Dendritic cell treated with granulocyte-macrophage colony-stimulating factor and Interleukin-4, amounts not matched to agents 40 ng/mL and 50 ng/mL, for 4 days (primary cell): ENCODE measurements at regions not wholly inside any gene's neighbourhood (a gene's known extent, or its start where the extent isn't known, plus 50 kb on each side); places are given as distances from the start of the nearest gene placed in this dataset.
"Not testable (repeated sequence)": the region's sequence is repeated elsewhere in the genome, so short reads cannot be mapped to it uniquely, and the experiment has no call there.

Experiments
- H3K27ac Mint-ChIP-seq: one replicate; pipeline ENCODE4 v1.8.0; 2022; ENCODE audit warnings: mild to moderate bottlenecking, mixed read lengths
- H3K27me3 Mint-ChIP-seq: one replicate; pipeline ENCODE4 v1.8.0; 2022; ENCODE audit warnings: mild to moderate bottlenecking, mixed read lengths
- H3K36me3 Mint-ChIP-seq: one replicate; pipeline ENCODE4 v1.8.0; 2022; ENCODE audit warnings: low read depth, mixed read lengths
- H3K4me1 Mint-ChIP-seq: one replicate; pipeline ENCODE4 v1.8.0; 2022; ENCODE audit warnings: low read depth, mixed read lengths
- H3K4me3 Mint-ChIP-seq: one replicate; pipeline ENCODE4 v1.8.0; 2022; ENCODE audit warnings: mild to moderate bottlenecking, moderate library complexity, mixed read lengths
- H3K9me3 Mint-ChIP-seq: one replicate; pipeline ENCODE4 v1.8.0; 2022; ENCODE audit warnings: mixed read lengths
- intact Hi-C: fragments of 100-400 bp; cut with micrococcal nuclease; formaldehyde crosslinking; loops from one replicate; pipeline ENCODE4 v1.15.0; 2022

DNA sequence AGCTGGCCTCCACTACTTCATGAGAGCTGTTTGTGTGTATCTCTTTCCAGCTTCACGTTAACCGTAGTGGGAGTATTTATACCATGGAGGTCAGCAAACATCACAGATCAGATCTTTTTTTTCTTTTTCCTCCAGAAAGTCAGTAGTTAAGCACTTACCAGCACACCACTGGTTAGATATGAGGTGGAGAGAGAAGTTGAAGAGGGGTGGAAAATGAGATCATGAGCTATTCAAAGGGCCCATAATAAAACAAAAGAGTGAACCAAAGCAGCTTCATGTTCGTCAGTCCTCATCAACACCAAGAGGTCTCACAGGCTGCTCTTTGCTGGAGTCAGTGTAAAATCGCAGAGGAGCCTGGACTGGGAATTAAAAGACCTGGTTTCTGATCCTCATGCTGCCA lies 125.1 kb upstream of the SGK1 start:
- H3K4me3 Mint-ChIP-seq: no peak overlapping the region
- H3K27ac Mint-ChIP-seq: no peak overlapping the region
- intact Hi-C loops: no loop called here
- H3K27me3 Mint-ChIP-seq: no peaks in the 10 kb centered on the region
- no peaks in the 10 kb centered on the region for H3K9me3 Mint-ChIP-seq
- peaks cover 25% of the 10 kb centered on the region for H3K4me1 Mint-ChIP-seq
- no peaks in the 10 kb centered on the region for H3K36me3 Mint-ChIP-seq

DNA sequence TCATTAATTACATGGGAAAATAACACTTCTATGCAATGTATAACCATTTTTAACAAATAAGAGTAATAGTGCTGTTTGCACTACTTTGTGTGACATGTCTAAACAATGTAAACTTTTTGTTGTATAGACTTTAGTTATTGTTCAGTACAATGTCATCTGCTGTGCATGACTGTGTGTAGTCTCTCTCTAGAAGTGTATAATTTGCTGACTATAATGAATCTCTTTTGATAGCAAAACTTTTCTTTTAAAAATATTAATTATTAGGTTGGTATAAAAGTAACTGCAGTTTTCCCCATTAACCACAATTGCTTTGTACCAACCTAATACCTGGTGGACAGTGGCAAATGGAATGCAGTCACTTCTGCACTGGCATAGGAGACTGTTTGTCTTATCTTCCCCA lies 124.2 kb upstream of the SGK1 start:
- peaks cover 26% of the 10 kb centered on the region for H3K4me1 Mint-ChIP-seq
- intact Hi-C loops: no loop called here
- H3K9me3 Mint-ChIP-seq: no peaks in the 10 kb centered on the region
- no peaks in the 10 kb centered on the region for H3K36me3 Mint-ChIP-seq
- H3K27ac Mint-ChIP-seq: no peak overlapping the region
- no peaks in the 10 kb centered on the region for H3K27me3 Mint-ChIP-seq
- H3K4me3 Mint-ChIP-seq: no peak overlapping the region

DNA sequence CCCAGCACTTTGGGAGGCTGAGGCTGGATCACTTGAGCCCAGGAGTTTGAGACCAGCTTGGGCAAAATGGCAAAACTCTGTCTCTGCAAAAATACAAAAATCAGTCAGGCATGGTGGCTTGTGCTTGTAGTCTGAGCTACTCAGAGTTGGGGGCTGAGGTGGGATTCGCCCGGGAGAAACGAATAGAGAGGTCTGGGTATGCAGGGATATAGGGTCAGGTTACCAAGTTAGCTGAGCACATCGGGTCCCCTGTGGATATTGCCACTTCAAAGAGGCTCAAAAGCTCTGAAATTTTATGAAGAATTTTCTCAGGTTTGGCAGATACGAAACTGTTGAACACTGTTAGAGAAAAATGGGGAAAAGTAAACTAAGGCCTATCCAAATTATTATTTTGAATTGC lies 120.9 kb upstream of the SGK1 start:
- Mint-ChIP-seq H3K36me3 (no peaks in the 10 kb centered on the region), H3K4me3 (no peak overlapping the region), H3K27ac (no peak overlapping the region), H3K4me1 (peaks cover 37% of the 10 kb centered on the region), H3K27me3 (no peaks in the 10 kb centered on the region), H3K9me3 (no peaks in the 10 kb centered on the region)
- intact Hi-C loops: loop anchor here (5.0 kb wide), 4 partner anchors 73 to 203 kb away; no protein-coding TSS in a partner anchor

DNA sequence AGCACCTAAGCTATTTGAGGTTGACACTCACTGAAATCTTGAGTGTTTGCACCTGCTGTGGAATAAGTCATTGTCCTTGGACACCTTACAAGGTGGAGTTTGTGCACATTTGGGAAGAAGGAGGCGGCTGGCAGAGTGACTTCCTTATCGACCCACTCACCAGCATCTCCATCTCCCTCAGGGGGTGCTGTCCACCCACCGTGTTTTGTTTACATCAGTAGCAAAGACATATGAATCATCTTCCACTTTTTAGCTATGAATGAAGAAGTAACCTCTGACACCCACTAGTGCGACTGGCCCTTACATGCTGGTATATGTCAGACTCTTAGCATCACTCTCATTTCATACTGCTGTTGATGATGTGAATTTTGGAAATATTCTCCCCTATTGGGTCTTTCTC lies 119.5 kb upstream of the SGK1 start:
- Mint-ChIP-seq H3K4me1 (peaks cover 37% of the 10 kb centered on the region), H3K36me3 (no peaks in the 10 kb centered on the region), H3K27ac (peak overlapping the region; percentile 86), H3K9me3 (no peaks in the 10 kb centered on the region), H3K27me3 (no peaks in the 10 kb centered on the region), H3K4me3 (peak overlapping the region; percentile 23)
- intact Hi-C loops: loop anchor here (2.0 to 5.0 kb wide), 7 partner anchors 15 to 263 kb away; no protein-coding TSS in a partner anchor

DNA sequence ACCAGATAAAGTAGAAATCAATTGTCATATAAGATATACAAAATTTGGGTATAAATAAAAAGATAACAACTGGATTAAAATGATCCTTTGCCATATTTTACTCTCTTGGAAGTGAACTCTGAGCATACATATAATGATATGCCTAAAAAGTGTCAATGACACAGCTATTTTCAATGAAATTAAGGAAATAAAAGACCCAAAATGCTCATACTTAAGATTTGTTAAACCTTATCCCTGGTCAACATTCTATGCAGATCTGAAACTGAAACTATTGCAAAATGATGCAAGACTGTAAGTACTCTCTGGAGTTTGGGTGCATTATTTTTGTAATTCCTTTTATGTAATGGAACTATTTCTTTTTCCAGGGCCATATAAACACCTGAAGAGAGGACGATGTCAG lies 119.0 kb upstream of the SGK1 start:
- peaks cover 38% of the 10 kb centered on the region for H3K4me1 Mint-ChIP-seq
- peak overlapping the region; percentile 23 for H3K4me3 Mint-ChIP-seq
- H3K36me3 Mint-ChIP-seq: no peaks in the 10 kb centered on the region
- H3K9me3 Mint-ChIP-seq: no peaks in the 10 kb centered on the region
- H3K27me3 Mint-ChIP-seq: no peaks in the 10 kb centered on the region
- peak overlapping the region; percentile 86 for H3K27ac Mint-ChIP-seq
- intact Hi-C loops: loop anchor here (2.0 to 5.0 kb wide), 7 partner anchors 14 to 262 kb away; no protein-coding TSS in a partner anchor

DNA sequence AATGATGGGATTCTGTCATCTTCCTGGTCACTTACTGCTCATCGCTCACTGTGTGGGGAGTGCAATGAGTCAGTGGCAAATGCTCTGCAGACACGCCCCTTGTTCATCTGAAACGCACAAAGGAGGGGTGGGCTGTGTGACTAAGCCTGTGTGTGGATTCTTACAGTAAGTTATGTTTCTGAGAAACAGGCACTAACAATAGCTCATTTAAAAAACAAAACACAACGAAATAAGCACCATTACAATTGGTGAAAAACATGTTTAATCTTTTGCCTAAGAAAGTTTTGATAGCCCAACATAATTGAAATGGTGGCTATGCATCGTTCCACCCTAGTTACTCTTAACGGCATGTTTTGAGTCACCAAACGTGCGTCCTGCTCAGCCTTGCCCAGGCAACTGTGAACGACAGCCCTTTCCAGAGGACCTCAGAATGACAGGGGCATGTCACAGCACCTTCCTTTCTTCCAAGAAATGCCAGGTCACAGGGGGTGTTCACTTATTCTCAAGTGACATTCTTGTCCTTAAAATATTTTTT lies 118.4 kb upstream of the SGK1 start:
- H3K4me3 Mint-ChIP-seq: no peak overlapping the region
- no peaks in the 10 kb centered on the region for H3K9me3 Mint-ChIP-seq

DNA sequence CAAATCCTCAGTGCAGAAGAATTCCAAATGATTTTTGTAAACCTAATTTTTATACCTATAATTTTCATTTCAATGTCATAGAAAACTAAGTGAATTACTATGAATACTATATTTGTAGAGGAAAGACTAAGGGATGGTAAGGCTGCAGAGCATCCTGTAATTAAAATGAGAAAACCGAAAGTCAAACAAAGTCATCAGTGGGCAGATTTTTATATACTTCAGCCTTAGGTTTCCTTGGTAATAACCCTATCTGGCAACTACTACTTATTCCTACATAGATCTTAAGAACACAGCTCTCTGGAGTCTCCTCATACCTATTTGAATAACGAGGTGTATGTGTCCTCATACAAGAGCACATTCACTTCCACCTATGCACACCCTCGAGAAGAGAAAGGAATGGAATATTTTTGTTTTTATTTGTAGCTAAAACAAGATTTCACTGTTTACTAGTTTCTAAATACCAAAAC lies 117.9 kb upstream of the SGK1 start:
- Mint-ChIP-seq H3K27me3 (no peaks in the 10 kb centered on the region), H3K27ac (peak overlapping the region; percentile 86), H3K36me3 (no peaks in the 10 kb centered on the region), H3K4me1 (peaks cover 43% of the 10 kb centered on the region), H3K9me3 (no peaks in the 10 kb centered on the region), H3K4me3 (no peak overlapping the region)
- intact Hi-C loops: loop anchor here (2.0 to 5.0 kb wide), 7 partner anchors 13 to 261 kb away; no protein-coding TSS in a partner anchor

More for the DNA sequence above, 118.4 kb upstream of the SGK1 start:
- H3K27me3 Mint-ChIP-seq: no peaks in the 10 kb centered on the region
- peak overlapping the region; percentile 86 for H3K27ac Mint-ChIP-seq
- H3K36me3 Mint-ChIP-seq: no peaks in the 10 kb centered on the region
- peaks cover 43% of the 10 kb centered on the region for H3K4me1 Mint-ChIP-seq
- intact Hi-C loops: loop anchor here (2.0 to 5.0 kb wide), 7 partner anchors 14 to 262 kb away; no protein-coding TSS in a partner anchor

GRCh38 chr6:134434019-134434942 lies 116.4 kb upstream of the SGK1 start:
- H3K4me1 Mint-ChIP-seq: peaks cover 45% of the 10 kb centered on the region
- H3K9me3 Mint-ChIP-seq: no peaks in the 10 kb centered on the region
- peak overlapping the region; percentile 51 for H3K27ac Mint-ChIP-seq
- no peaks in the 10 kb centered on the region for H3K27me3 Mint-ChIP-seq
- no peaks in the 10 kb centered on the region for H3K36me3 Mint-ChIP-seq
- intact Hi-C loops: no loop called here
- H3K4me3 Mint-ChIP-seq: no peak overlapping the region

GRCh38 chr6:134432036-134432435 lies 114.1 kb upstream of the SGK1 start:
- Mint-ChIP-seq H3K4me1 (peaks cover 28% of the 10 kb centered on the region), H3K9me3 (no peaks in the 10 kb centered on the region), H3K27ac (no peak overlapping the region), H3K27me3 (no peaks in the 10 kb centered on the region), H3K36me3 (no peaks in the 10 kb centered on the region), H3K4me3 (no peak overlapping the region)
- intact Hi-C loops: no loop called here

GRCh38 chr6:134431421-134431859 lies 113.5 kb upstream of the SGK1 start:
- H3K36me3 Mint-ChIP-seq: no peaks in the 10 kb centered on the region
- no peak overlapping the region for H3K4me3 Mint-ChIP-seq
- peaks cover 26% of the 10 kb centered on the region for H3K4me1 Mint-ChIP-seq
- intact Hi-C loops: no loop called here
- no peak overlapping the region for H3K27ac Mint-ChIP-seq
- H3K9me3 Mint-ChIP-seq: no peaks in the 10 kb centered on the region
- H3K27me3 Mint-ChIP-seq: no peaks in the 10 kb centered on the region

DNA sequence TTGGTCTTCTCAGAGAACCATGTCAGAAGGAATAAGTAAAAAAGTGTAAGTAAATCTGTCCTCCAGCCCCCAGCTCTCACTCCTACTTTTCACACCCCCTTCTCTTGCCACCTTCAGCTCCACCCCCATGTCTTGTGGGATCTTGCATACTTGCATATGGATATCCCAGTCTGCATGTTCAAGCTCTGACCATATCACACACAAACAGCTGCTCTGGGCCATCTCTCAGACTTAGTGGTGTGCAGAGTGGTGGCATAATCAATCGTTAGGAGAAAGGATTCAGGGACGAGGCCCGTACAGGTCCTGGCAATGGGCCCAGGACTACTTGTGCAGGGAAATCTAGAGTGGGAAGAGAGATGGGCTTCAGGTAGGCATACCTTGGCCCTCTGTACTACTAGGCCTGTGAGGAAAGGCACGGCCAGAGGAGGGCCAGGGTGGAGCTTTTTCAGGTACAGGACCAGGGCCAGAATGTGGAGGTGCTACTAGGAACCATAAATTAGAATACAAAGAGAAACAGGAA lies 112.0 kb upstream of the SGK1 start:
- H3K4me1 Mint-ChIP-seq: peaks cover 23% of the 10 kb centered on the region
- H3K4me3 Mint-ChIP-seq: no peak overlapping the region
- no peaks in the 10 kb centered on the region for H3K27me3 Mint-ChIP-seq
- no peaks in the 10 kb centered on the region for H3K36me3 Mint-ChIP-seq
- H3K27ac Mint-ChIP-seq: no peak overlapping the region
- no peaks in the 10 kb centered on the region for H3K9me3 Mint-ChIP-seq
- intact Hi-C loops: no loop called here

GRCh38 chr6:134427721-134428120 lies 109.8 kb upstream of the SGK1 start:
- Mint-ChIP-seq H3K27ac (no peak overlapping the region), H3K9me3 (no peaks in the 10 kb centered on the region), H3K36me3 (no peaks in the 10 kb centered on the region), H3K4me1 (peaks cover 31% of the 10 kb centered on the region), H3K27me3 (no peaks in the 10 kb centered on the region), H3K4me3 (no peak overlapping the region)
- intact Hi-C loops: no loop called here

GRCh38 chr6:134426623-134427022 lies 108.7 kb upstream of the SGK1 start:
- Mint-ChIP-seq H3K36me3 (no peaks in the 10 kb centered on the region), H3K4me1 (peaks cover 32% of the 10 kb centered on the region), H3K27ac (no peak overlapping the region), H3K4me3 (no peak overlapping the region), H3K9me3 (no peaks in the 10 kb centered on the region), H3K27me3 (no peaks in the 10 kb centered on the region)
- intact Hi-C loops: no loop called here

GRCh38 chr6:134425917-134426316 lies 108.0 kb upstream of the SGK1 start:
- H3K27me3 Mint-ChIP-seq, H3K9me3 Mint-ChIP-seq, H3K4me3 Mint-ChIP-seq, intact Hi-C loops, H3K36me3 Mint-ChIP-seq, H3K27ac Mint-ChIP-seq: not testable (repeated sequence)
- H3K4me1 Mint-ChIP-seq: peaks cover 31% of the 10 kb centered on the region
